K562 (cell line): ENCODE measurements at regions not wholly inside any gene's neighbourhood (a gene's known extent, or its start where the extent isn't known, plus 50 kb on each side); places are given as distances from the start of the nearest gene placed in this dataset.

Source experiments
- ELF4 ChIP-seq: fragments of 450-650 bp; formaldehyde crosslinking; IDR thresholded peaks from 2 replicates; pipeline ENCODE4 v1.4.0; 2022; ENCODE audit warnings: missing genetic modification characterization
- HMG20B ChIP-seq: fragments of 250-450 bp; sonication (Bioruptor Pico); IDR thresholded peaks from 2 replicates; pipeline ENCODE4 v1.5.0; 2021; ENCODE audit warnings: mild to moderate bottlenecking
- IFI16 ChIP-seq: fragments of 250-450 bp; sonication (Bioruptor Pico); IDR thresholded peaks from 2 replicates; pipeline ENCODE4 v2.1.2; 2022; ENCODE audit warnings: mild to moderate bottlenecking, inconsistent platforms
- NFATC3 ChIP-seq: fragments of 450-650 bp; IDR thresholded peaks from 2 replicates; pipeline ENCODE4 v1.6.1; 2017; ENCODE audit warnings: mild to moderate bottlenecking
- NFYB ChIP-seq: IDR thresholded peaks from 2 replicates; pipeline ENCODE4 v1.6.1; 2011; ENCODE audit warnings: mild to moderate bottlenecking, moderate library complexity; ENCODE audit not compliant: insufficient read length; ENCODE audit errors: extremely low read depth
- POLR2A ChIP-seq: fragments of 450-650 bp; conservative IDR thresholded peaks from 2 replicates; pipeline ENCODE4 v1.6.1; 2016
- POU5F1 ChIP-seq: fragments of 150-350 bp; IDR thresholded peaks from 2 replicates; pipeline ENCODE4 v1.6.1; 2014; ENCODE audit warnings: borderline replicate concordance, low read length, low read depth, mild to moderate bottlenecking; ENCODE audit not compliant: partially characterized antibody
- RFX5 ChIP-seq: IDR thresholded peaks from 2 replicates; pipeline ENCODE4 v1.6.1; 2011; ENCODE audit warnings: low read depth, mild to moderate bottlenecking, improper control_type of control experiment, low read length
- SIN3A ChIP-seq, 2 experiments: fragments of 150-350 bp in 1 of 2; IDR thresholded peaks; 2 replicates each; pipeline ENCODE4 v1.6.1; 2011 to 2016; ENCODE audit warnings: borderline replicate concordance in 2 of 2, low read depth in 2 of 2, low read length in 2 of 2, mild to moderate bottlenecking in 2 of 2, moderate library complexity in 2 of 2; ENCODE audit not compliant: control insufficient read depth in 1 of 2
- ZBTB7A ChIP-seq: IDR thresholded peaks from 2 replicates; pipeline ENCODE4 v1.6.1; 2011; ENCODE audit warnings: low read depth, mild to moderate bottlenecking, low read length, moderate library complexity, borderline replicate concordance; ENCODE audit not compliant: control insufficient read depth
- ZNF197 ChIP-seq: fragments of 200-800 bp; sonication (Bioruptor generic); IDR thresholded peaks from 2 replicates; pipeline ENCODE4 v1.6.1; 2016; ENCODE audit warnings: low read depth, missing genetic modification characterization, missing compliant biosample characterization
- TF ChIP-seq, protein P1 (sequence below), 3 experiments: IDR thresholded peaks in 2 of 3; conservative IDR thresholded peaks in 1 of 3; 2 replicates each; pipeline ENCODE4 v1.5.1; 2011 to 2012; ENCODE audit warnings: low read length in 3 of 3, mild to moderate bottlenecking in 3 of 3, control low read depth in 2 of 3, improper control_type of control experiment in 1 of 3, inconsistent platforms in 1 of 3, low read depth in 1 of 3, mixed read lengths in 1 of 3, moderate library complexity in 1 of 3; ENCODE audit not compliant: insufficient read depth in 2 of 3
- TF ChIP-seq, protein P2 (sequence below): fragments of 450-650 bp; IDR thresholded peaks from 2 replicates; pipeline ENCODE4 v1.7.0; 2016; ENCODE audit warnings: borderline replicate concordance

DNA sequence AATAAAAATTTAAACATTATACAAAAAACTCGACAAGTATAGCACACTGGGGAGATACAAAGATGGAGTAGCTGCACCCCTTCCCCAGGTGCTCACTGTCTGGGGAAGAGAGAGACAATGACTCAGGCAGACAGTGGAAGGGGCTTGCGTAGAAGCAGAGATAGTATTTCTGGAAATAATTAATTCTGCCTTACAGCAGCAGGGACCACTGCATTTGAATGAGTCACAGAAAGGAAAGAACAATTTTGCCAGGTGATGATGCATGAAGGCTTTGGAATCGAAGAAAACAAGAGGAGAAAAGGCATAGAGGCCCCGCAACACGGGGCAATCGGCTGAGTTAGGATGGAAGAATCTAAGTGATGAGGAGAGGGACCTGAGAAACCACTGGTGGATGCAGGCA, 447.4 kb downstream of the EFNB2 start:
- no peak for TF ChIP-seq ZNF197 (CRISPR knock-in tag)
- TF ChIP-seq HMG20B (CRISPR knock-in tag), result no peak
- TF ChIP-seq IFI16 (CRISPR knock-in tag), result no peak
- no peak for TF ChIP-seq SIN3A (IDR thresholded peaks at IDR 0.05; ENCODE audit: borderline replicate concordance in 2 of 2, control insufficient read depth in 1 of 2, low read depth in 2 of 2, low read length in 2 of 2)
- TF ChIP-seq ELF4 (CRISPR knock-in tag), result no peak
- no peak for TF ChIP-seq NFATC3
- TF ChIP-seq, protein P1, sequence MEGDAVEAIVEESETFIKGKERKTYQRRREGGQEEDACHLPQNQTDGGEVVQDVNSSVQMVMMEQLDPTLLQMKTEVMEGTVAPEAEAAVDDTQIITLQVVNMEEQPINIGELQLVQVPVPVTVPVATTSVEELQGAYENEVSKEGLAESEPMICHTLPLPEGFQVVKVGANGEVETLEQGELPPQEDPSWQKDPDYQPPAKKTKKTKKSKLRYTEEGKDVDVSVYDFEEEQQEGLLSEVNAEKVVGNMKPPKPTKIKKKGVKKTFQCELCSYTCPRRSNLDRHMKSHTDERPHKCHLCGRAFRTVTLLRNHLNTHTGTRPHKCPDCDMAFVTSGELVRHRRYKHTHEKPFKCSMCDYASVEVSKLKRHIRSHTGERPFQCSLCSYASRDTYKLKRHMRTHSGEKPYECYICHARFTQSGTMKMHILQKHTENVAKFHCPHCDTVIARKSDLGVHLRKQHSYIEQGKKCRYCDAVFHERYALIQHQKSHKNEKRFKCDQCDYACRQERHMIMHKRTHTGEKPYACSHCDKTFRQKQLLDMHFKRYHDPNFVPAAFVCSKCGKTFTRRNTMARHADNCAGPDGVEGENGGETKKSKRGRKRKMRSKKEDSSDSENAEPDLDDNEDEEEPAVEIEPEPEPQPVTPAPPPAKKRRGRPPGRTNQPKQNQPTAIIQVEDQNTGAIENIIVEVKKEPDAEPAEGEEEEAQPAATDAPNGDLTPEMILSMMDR (IDR thresholded peaks at IDR 0.05 in 2 of 3, conservative IDR thresholded peaks at IDR 0.05 in 1 of 3; ENCODE audit: insufficient read depth in 2 of 3, low read depth in 1 of 3, low read length in 3 of 3), result no peak
- TF ChIP-seq POLR2A, result no peak
- TF ChIP-seq, protein P2, sequence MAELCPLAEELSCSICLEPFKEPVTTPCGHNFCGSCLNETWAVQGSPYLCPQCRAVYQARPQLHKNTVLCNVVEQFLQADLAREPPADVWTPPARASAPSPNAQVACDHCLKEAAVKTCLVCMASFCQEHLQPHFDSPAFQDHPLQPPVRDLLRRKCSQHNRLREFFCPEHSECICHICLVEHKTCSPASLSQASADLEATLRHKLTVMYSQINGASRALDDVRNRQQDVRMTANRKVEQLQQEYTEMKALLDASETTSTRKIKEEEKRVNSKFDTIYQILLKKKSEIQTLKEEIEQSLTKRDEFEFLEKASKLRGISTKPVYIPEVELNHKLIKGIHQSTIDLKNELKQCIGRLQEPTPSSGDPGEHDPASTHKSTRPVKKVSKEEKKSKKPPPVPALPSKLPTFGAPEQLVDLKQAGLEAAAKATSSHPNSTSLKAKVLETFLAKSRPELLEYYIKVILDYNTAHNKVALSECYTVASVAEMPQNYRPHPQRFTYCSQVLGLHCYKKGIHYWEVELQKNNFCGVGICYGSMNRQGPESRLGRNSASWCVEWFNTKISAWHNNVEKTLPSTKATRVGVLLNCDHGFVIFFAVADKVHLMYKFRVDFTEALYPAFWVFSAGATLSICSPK, result no peak
- TF ChIP-seq ZBTB7A, result no peak
- no peak for TF ChIP-seq NFYB
- TF ChIP-seq RFX5, result no peak
- TF ChIP-seq POU5F1, result no peak
